Fibroblast of the conjunctiva (primary cell): ENCODE measurements at regions not wholly inside any gene's neighbourhood (a gene's known extent, or its start where the extent isn't known, plus 50 kb on each side); places are given as distances from the start of the nearest gene placed in this dataset.
"Not testable (repeated sequence)": the region's sequence is repeated elsewhere in the genome, so short reads cannot be mapped to it uniquely, and the experiment has no call there.

Experiments
- DNase-seq: peaks from one replicate; pipeline ENCODE4 v3.0.0-alpha.2; 2010; ENCODE audit warnings: low read depth

GRCh38 chr11:110347660-110348059 is 51.2 kb upstream of the RDX start:
- DNase-seq = no peak

- no peak for DNase-seq
These were observed 53.0 kb upstream of the RDX start for GRCh38 chr11:110349138-110349996.

- not testable (repeated sequence) for DNase-seq
These were observed 53.6 kb upstream of the RDX start for GRCh38 chr11:110349997-110350383.

GRCh38 chr11:110355011-110355744 is 58.8 kb upstream of the RDX start:
- no peak for DNase-seq

GRCh38 chr11:110356762-110357671 is 60.6 kb upstream of the RDX start:
- no peak for DNase-seq

- no peak for DNase-seq
These were observed 61.9 kb upstream of the RDX start for GRCh38 chr11:110358336-110358735.

GRCh38 chr11:110360781-110361408 is 64.5 kb upstream of the RDX start:
- not testable (repeated sequence) for DNase-seq

- DNase-seq = no peak
These were observed 66.6 kb upstream of the RDX start for GRCh38 chr11:110362971-110363509.

GRCh38 chr11:110366291-110366690 is 63.5 kb upstream of the FDX1 start:
- DNase-seq = no peak

- DNase-seq = no peak
These were observed 62.2 kb upstream of the FDX1 start for GRCh38 chr11:110367571-110367970.

GRCh38 chr11:110371084-110371483 is 58.7 kb upstream of the FDX1 start:
- no peak for DNase-seq

- no peak for DNase-seq
These were observed 56.6 kb upstream of the FDX1 start for GRCh38 chr11:110373051-110373702.

GRCh38 chr11:110374921-110375320 is 54.8 kb upstream of the FDX1 start:
- no peak for DNase-seq

- no peak for DNase-seq
These were observed 54.4 kb upstream of the FDX1 start for GRCh38 chr11:110375351-110375750.

- no peak for DNase-seq
These were observed 53.7 kb upstream of the FDX1 start for GRCh38 chr11:110376021-110376420.

- peak; percentile 74 for DNase-seq
These were observed 52.9 kb upstream of the FDX1 start for GRCh38 chr11:110376711-110377324.

- DNase-seq = no peak
These were observed 52.3 kb upstream of the FDX1 start for GRCh38 chr11:110377434-110377833.

GRCh38 chr11:110379261-110379660 is 50.5 kb upstream of the FDX1 start:
- no peak for DNase-seq

- DNase-seq = no peak
These were observed 49.8 kb upstream of the FDX1 start for GRCh38 chr11:110379936-110380335.
